Stimulated activated CD8-positive, alpha-beta memory T cell treated with anti-CD3 and anti-CD28 coated beads, Interleukin-15, amount 100 ng/mL, for 4 hours (primary cell): ENCODE measurements at regions not wholly inside any gene's neighbourhood (a gene's known extent, or its start where the extent isn't known, plus 50 kb on each side); places are given as distances from the start of the nearest gene placed in this dataset.

ENCODE experiments used
- DNase-seq, 2 donors: peaks; one replicate each; pipeline ENCODE4 v3.0.0-alpha.2; 2020; ENCODE audit warnings: low read depth in 2 of 2

DNA sequence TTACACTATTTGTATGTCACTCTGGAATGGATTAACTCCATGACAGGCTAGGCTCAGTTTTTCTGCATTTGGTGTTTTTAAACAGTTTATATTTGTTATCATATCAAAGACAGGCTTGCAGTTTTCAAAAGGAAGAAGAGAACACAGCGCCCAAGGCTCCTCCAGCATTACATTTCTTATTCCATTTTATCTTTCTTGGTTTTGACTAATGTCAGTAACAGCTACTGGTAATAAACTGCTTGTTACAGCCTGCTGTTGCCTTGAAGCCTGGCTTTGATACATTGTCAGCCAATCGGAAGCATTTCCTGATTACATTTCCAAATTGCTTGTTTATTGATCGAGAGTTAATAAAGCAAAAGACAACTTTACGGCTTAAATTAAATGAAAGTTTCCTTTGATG, 166.0 kb upstream of the MDFIC start:
- DNase-seq: no peak

- DNase-seq: no peak
These were observed 163.2 kb upstream of the MDFIC start for GRCh38 chr7:114758661-114759227.

DNA sequence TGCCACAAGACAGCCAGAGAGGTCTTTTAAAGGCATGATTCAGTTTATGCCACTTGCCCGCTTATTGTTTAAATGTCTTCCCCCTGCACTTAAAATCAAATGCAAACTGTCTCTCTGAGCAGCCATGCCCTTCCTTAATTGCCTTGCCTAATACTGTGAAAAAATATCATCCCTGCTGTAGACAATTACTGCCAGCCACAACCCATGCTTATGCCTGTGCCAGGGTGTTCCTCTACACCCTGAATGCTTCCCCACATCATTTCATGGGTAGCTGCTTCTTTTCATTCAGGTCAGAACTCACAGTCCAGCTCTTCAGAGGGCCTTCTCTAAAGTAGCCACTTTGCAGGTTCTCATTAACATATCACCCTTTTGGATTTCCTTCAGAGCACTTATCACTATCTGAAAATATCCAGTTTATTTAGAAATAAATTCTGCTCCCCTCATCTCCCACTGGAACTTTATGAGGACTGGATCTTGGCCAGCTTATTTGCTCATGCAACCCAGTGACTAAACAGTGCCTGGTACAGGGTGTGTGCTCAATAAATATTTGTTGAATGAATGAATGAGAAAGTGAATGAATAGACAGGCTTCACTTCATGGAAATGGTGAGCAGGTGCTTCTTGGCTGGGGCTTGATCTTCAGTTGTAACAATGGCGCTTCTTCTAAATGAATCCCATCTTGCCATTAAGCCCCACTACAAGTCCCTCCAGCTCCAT, 162.4 kb upstream of the MDFIC start:
- no peak for DNase-seq

DNA sequence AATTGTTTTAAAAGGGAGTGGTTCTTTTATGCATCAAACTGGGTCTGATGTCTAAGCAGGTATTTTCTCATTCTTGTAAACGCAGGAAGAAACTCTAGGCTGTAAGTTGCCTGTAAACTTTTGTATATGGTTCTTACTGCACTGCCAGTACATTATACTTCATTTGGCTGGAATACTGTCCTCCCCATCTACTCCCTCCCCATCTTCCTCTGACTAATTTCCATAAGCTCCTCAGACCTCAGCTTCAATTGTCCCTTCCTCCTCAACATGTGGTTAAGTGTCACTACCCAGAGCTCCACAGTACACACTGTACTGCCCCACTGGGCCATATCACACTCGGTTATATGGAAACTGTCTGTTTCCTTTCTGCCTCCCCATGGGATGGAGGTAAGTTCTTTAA, 161.4 kb upstream of the MDFIC start:
- DNase-seq: no peak

- no peak for DNase-seq
These were observed 159.9 kb upstream of the MDFIC start for GRCh38 chr7:114761973-114762372.

DNA sequence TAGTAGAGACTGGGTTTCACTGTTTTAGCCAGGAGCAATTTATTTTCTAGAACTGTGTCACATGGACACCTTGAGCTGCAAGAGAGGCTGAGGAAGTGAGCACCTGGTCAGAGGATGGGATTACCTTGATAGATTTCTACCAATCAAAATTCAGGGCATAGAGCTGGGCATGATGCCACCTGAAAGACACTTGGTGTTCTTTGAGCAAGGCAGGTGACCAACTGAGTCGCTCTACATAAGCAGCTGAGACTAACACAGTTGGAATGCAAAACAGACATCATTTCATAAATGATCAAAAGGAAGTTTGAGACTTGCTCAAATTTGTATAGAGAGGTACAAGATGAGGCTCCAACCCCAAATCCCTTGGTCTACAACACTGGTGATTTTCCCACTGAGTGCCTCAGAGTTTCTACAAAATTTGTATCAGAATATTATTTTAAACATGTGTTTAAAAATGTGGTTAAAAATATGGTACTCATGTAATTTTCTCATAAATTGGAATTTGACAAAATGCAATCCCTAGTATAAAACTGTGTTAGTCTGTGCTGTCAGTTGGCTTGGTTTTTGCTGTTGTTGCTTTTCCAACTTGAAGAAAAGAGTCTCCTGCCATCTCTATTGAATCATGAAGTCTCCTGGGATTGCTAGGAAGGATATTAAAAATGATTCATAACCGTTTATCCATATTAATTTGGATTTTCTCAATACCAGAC, 156.4 kb upstream of the MDFIC start:
- no peak for DNase-seq

GRCh38 chr7:114766041-114766356, 155.9 kb upstream of the MDFIC start:
- no peak for DNase-seq

- DNase-seq: no peak
These were observed 144.6 kb upstream of the MDFIC start for GRCh38 chr7:114777288-114777687.

DNA sequence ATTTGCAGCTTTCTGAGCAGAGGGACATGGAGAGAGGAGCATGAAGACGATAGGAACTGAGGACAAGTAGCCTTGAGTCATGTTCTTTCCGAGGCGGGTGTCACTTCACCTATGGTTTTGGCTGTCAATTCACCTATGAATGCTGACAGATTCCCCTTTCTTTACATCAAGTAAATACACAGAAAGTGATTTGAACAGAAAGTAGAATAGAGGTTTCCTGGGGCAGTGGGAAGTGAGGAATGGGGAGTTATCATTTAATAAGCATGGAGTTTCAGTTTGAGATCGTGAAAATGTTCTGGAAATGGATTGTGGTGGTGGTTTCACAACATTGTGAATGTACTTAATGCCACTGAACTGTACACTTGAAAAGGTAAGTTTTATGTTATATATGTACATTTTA, 138.4 kb upstream of the MDFIC start:
- DNase-seq: no peak

- DNase-seq: no peak
These were observed 137.7 kb upstream of the MDFIC start for GRCh38 chr7:114784177-114784576.

DNA sequence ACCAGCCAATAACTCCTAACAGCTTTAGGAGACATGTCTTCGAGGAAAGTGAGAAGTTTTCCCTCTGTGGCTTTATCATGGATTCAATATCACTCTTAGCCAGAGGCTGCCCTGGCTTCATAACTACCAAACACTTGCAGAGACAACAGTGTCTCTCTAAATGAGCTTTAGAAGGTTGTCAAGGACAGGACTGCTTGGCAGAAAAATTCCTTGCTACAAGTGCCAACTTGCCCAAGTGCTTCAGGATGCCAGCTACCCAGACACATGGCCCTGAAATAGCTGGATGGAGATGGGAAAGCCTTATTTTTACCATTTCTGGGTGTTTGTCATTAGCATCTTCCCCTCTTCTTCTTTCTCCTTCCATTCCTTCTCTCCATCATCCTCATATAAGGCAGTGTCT, 137.1 kb upstream of the MDFIC start:
- no peak for DNase-seq

DNA sequence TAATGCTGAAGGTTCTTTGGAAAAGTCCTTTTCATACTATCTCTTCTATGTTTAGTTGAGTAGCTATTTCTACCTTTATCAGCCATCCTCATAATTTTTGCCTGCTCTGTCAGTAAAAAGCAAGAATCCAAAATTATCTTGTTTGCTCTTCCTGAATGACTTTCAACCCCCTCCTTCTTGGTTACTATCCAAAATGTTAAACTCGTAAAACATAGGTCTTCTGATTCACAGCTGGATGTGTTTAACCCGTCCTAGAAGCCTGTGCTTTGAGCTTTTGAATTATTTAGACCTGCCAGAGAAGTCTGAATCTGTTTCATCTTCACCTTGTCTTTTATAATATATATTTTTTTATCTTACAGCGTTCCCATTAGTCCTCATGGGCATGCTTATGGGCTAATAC, 136.4 kb upstream of the MDFIC start:
- no peak for DNase-seq

GRCh38 chr7:114786455-114786854, 135.4 kb upstream of the MDFIC start:
- no peak for DNase-seq

DNA sequence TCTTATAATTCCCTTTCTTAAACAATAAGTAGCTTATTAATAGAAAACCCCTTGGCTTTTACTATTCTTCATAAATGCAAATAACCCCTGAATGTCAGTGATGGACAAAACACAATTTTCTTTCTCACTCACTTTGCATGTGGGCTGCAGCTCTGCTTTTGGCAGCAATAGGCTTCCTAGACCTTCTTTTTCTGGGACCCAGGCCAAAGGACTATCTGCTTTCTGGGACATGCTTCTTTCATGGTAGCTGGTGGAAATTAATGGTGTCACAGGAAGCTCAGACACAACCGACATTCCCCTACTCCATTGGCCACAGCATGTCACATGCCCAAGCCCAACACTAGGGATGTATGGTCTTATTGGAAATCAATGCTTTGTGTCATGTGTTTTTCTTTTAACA, 134.3 kb upstream of the MDFIC start:
- DNase-seq: no peak

GRCh38 chr7:114788706-114789105, 133.2 kb upstream of the MDFIC start:
- no peak for DNase-seq

DNA sequence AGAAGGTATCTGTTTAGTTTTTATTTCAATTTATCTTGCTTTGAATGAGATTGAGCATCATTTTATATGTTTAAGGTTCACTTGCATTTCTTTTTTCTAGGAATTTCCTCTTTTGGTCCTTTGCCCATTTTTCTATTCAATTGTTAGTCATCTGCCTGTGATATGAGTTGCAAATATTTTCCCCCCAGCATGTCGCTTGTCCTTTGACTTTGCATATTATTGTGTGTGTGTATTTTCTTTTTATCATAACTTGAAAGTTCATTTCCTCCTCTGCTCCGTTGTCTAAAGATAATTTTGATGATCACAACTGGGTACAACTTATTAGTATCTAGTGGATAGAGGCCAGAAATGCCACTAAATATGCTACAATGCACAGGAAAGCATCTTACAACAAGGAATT, 132.7 kb upstream of the MDFIC start:
- no peak for DNase-seq

DNA sequence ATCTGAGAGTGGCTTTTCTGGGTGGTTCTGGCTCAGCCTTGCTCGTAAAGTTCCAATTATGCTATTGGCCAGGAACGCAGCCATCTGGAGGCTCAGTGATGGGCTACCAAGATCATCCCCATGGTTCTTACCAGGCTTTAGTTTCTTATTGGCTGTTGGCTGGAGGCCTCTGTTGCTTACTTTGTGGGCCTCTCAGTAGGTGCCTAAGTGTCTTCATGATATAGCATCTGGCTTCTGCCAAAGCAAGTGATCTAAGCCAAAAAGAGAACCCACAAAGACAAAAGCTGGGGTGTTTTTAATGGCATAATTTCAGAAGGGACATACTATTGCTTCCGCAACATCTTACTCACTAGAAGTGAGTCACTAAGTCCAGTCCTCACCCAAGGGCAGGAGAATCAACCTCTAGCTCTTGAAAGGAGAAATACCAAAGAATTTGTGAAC, 132.0 kb upstream of the MDFIC start:
- no peak for DNase-seq

- no peak for DNase-seq
These were observed 131.4 kb upstream of the MDFIC start for GRCh38 chr7:114790521-114790920.

DNA sequence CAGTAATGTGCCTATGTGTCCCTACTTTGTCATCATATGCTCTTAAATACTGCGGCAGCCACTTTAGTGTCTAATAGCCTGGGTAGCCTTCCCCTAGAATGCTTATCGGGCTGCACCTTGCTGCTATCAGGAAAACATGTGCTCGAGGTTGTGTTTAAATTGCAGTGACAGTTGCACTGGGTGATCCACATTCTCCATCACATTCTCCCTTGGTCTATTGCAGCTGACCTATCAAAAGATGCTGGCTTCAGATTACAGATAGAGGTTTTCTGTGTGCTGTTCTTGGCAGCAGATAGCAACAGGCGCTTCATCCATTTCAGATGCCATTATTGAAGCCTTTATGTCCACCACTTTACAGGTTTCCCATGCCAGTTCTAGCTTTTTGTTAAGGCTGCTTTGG, 130.1 kb upstream of the MDFIC start:
- no peak for DNase-seq

GRCh38 chr7:114793155-114793845, 128.6 kb upstream of the MDFIC start:
- DNase-seq: no peak

DNA sequence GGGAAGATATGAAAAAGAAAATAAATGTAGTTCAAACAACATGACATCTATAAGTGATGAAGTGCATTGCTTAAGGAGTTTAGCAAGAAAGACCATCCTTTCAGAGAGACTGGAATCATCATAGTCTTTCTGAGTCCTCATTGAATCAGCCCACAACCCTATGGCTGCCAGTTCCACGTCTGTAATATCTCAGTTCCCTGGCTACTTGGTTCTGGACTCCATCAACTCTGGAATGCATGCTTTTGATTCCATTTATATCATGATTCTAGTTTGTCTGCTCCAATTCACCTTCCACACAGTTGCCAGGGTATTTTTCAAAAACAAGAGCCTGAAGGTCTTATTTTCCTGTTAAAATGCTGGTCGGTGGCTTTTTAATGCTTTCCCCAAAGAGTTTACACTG, 126.4 kb upstream of the MDFIC start:
- no peak for DNase-seq

- no peak for DNase-seq
These were observed 122.3 kb upstream of the MDFIC start for GRCh38 chr7:114799628-114800028.

DNA sequence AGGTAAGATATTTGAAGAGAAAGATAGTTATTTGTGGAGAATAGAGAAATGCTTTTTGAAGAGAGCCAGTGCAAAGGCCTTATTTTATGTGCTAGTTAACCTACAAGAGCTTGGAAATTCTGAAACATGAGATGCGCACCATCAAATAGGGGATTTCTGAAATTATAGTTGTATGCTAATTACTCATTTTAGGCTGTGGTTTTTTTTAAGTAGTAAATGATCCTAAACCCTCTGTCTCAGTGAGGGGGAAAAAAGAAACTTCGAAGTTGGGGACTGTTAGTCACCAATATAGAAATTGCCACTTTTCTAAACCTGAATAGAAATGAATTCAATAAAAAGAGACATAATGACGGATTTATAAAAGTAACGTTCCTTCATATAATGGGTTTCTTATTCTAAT, 119.3 kb upstream of the MDFIC start:
- no peak for DNase-seq
